GM19455 (cell line): ENCODE measurements at regions not wholly inside any gene's neighbourhood (a gene's known extent, or its start where the extent isn't known, plus 50 kb on each side); places are given as distances from the start of the nearest gene placed in this dataset.

Experiments used
- ATAC-seq: cut with Tn5 transposase; IDR thresholded peaks from one replicate; pipeline ENCODE4 v1.9.1; 2021; ENCODE audit not compliant: unreplicated experiment

DNA sequence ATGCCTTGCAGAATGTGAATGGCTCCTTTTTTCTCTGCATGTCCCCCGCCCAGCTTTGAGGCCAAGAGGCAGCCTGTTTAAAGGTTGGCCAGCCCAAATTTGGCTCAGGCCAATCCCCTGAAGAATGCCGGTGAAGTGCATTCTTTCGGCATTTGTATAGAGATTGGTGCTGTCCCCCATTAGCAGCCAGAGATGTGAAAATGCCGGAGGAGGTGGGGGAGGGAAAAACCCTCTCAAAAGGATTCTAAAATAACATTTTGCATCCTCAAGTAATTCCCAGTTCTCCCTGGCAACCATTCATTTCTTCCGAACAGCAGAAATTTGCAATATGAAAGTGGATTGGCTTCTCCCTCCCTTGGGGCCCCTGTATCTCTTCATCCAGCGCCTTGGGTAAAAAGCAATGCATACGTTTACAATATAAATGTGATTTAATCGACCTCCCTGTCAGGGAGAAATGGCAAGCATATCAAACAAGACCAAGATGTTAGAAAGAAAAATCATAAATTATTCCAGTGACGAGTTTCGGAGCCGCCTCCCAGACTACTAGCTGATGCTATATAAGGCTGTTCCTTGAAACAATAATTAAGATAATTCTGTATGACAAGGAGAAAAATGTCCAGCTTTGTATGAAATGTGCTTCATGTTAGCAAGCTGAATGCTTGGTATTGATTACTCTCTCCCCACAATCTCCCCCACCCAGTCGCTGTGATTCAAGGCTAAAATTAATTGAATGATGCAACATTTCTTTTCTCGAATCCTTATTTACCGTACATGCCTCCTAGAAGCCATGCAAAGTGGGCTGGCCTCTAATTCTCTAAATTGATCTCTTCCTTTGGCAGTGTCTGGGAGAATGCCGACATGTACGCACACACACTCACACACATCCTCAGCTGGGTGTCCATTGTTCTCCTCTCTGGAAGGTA lies 323.7 kb downstream of the RPS24 start:
- ATAC-seq = no peak

- no peak for ATAC-seq
Measured at GRCh38 chr10:78358351-78358750, 324.7 kb downstream of the RPS24 start.

DNA sequence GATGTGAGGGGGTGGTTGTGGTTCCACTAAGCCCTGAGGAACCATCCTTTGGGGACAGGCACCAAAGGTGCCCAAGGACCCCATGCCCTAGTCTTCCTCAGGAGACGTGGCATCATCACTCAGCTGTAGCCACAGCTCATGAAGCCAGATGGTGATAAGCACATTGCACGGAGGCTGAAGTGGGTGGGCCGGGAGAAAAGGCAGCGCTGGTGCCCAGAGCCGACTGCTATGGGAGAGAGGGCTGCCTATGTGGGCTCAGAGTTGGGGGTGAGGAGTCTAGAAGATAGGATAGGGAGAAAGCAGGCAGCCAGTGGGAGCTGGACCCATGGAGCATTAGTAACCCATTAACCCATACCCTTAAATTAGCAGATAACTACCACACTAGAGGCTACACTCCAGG lies 325.3 kb downstream of the RPS24 start:
- no peak for ATAC-seq

DNA sequence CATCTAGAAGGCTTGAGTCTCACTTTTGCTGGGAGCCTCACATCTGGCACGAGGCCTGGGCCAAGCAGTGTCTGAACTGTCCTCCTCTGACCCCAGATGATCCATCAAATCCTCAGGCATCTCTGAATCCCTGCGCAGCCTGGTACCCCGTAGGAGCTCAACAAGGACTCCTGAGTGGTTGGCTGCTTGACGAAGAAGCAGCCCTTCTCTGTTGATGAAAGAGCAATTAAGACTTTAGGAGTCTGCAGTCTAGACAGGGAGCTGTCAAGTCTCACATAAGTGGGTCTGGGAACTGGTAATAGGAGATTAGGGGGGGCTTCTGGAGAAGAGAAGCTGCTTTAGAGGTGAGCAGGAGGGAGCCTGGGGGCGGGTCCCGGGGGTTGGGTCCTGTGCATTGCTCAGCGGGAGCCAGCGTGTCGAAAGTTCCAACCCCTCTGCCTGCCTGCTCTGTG lies 326.0 kb downstream of the RPS24 start:
- ATAC-seq = no peak

DNA sequence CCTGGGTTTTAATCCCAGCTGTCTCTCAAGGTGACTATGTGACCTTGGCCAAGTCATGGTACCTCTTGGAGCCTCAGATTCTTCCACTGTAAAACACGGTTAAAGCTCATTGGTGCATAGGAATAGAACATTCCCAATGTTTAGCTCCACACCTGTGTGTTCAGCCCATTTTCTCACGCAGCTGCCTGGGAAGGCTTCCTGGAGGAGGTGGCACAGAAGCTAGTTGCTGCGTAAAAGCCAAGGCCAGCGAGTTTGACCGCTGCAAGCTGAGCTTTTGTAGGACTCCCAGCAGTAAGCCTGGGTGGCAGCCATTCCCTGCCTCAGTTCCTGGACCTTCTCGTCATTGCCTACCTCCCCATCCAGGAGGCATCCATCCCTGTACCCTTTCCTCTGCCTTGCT lies 326.6 kb downstream of the RPS24 start:
- ATAC-seq = no peak

DNA sequence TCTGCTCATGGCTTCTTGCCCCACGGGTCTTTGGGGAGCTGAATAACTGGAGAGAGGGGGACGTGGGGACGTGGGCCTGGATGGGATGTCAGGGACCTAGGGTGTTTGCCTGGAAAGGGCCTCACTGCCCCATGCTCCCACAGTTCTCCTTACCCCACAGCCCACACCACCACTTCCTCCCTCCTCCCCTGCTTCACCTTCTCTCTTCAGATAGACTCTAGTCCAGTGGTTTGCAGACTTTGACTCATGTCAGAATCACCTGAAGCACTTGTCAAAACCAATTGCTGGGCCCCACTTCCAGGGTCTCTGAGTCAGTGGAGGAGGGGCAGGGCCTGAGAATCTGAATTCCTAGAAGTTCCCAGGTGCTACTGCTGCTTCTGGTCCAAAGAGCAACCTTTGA lies 327.4 kb downstream of the RPS24 start:
- ATAC-seq = no peak

- ATAC-seq = no peak
Measured at GRCh38 chr10:78362406-78363022, 328.9 kb downstream of the RPS24 start.

DNA sequence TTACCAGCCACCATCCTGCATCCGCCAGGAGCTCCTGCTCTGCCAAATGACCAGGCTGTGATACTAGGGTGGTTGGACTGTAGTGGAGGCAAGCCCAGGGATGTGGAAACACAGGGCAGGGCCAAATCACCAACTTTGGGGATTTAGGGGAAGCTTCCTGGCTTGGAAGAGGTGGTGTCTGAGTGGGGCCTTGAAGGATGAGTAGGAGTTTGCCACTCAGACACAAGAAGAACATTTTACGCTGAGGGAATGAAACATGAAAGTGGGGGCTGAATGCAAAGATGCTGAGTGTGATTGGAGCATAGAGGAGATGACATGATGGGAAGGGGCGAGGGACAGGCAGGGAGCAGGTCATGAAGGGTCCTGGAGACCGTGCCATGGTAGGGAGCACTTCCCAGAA lies 329.5 kb downstream of the RPS24 start:
- ATAC-seq = no peak

GRCh38 chr10:78365694-78366093 lies 332.0 kb downstream of the RPS24 start:
- ATAC-seq = no peak

DNA sequence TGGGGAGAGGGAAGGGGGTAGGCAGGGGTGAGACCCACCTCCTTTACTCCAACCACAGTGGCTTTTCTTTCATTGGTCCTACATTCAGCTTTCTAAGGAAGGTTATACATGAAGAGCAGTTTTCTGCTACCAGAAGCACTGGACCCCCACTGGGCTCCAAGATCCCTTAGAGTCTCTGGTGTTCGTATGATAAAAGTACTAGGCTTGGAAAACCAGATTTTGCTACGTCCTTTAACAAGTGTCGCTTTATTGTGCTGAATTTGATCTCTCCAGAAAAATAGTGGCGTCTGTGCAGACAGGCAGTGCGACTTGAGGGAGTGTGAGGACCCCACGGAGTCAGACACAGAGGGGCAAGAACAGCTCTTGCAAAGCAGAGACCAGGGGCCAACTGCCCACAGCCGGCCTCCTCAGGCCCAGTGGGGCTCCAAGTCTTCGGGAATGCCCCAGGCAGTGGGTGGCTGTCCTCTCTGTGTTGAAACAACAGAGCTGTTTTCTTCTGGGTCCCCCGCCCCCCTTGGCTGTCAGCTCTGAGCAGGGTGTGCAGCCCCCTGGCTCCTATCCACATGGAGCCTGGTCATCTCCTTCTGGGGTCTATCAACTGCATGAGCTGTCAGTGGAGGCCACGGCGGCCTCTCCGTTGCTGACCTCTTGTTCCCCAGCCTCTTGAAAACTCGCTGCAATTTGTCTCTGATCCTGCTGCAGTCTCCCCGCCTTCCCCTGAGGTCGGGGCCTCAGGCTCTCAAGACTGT lies 333.2 kb downstream of the RPS24 start:
- no peak for ATAC-seq

DNA sequence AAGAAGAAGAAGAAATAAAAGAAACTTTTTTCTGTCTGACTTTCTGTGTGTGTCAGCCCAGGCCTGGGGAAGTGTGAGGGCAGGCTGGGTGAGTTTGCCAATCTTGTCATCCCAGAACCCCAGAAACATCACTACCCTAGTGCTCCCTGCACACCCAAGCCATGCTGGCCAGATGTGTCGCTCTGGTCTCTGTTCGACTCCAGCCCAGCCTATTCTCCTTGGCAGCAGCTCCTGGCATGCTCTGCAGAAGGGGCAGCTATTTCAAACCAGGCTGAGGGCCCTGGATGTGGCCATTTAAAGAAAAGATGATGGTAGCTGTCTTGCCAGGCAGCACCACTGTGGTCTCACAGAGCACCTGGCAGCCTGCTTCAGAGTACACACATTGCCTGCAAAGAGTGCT lies 334.1 kb downstream of the RPS24 start:
- ATAC-seq = no peak

DNA sequence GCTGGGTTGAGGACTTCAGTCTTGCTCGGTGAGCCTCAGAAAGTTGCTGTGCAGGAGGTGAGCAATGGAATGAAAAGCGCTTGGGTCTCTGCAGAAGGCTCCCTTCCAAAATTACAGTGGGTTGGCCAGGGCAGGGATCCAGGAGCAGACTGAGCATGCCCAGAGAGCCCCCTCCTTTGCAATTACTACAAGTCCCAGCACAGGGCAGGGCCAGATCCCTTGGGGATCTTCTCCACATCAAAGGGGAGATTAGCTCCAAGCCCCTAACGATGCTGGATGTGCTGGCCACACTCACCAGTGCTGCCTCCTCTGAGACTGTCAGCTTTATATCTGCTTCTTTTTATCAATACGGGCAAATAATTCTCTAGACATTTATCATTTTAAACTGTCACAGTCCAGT lies 337.5 kb downstream of the RPS24 start:
- ATAC-seq = no peak

GRCh38 chr10:78372806-78373205 lies 339.1 kb downstream of the RPS24 start:
- ATAC-seq = no peak

GRCh38 chr10:78374331-78375028 lies 340.8 kb downstream of the RPS24 start:
- ATAC-seq = no peak

GRCh38 chr10:78375854-78376785 lies 342.5 kb downstream of the RPS24 start:
- no peak for ATAC-seq

DNA sequence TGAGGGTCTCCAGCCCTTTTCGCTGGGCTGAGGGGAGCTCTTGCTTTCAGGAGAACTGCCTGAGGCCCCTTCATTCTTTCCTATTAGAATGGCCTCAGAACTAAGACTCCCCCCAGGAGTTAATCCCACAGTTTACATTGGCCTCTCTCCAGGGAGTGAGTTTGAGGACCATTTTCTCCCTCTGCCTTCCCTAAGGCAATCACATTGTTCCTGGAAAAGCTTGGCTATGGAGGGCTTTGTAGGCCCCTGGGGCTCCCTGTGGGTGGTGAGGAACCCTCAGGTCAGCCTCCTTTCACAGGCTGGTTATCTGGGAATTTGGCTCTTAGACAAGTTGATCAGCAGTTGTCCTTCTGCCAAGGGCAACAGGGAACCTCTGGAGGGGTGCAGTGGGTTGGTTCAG lies 343.7 kb downstream of the RPS24 start:
- no peak for ATAC-seq

- no peak for ATAC-seq
Measured at GRCh38 chr10:78378192-78378591, 344.5 kb downstream of the RPS24 start.

GRCh38 chr10:78381107-78381506 lies 347.4 kb downstream of the RPS24 start:
- ATAC-seq = no peak

GRCh38 chr10:78382047-78382446 lies 348.4 kb downstream of the RPS24 start:
- ATAC-seq = no peak

DNA sequence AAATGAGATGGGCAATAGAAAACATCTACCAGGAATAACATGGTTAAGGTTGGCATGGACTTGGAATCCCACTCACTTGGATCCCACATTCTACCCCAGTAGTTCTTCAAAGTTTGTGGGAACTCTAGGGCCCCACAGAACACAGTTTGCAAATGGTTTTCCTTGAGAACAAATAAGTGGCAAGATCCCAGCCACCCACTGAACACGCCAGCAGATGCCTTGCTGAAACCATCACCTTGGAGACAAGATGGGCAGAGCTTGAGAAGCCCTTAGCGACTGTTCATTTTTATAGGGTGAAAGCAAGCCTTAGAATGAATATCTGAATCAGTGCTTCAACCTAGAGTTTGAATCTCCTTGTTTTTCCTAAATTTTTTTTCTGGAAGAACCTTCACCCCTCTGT lies 349.1 kb downstream of the RPS24 start:
- ATAC-seq = no peak
